ENCODE measurements at regions not wholly inside any gene's neighbourhood (a gene's known extent, or its start where the extent isn't known, plus 50 kb on each side); places are given as distances from the start of the nearest gene placed in this dataset.

- POLR2A ChIA-PET (ENCODE audit: partially characterized antibody), result no interaction called here
- TF ChIP-seq CEBPB (IDR thresholded peaks at IDR 0.05; ENCODE audit: low read depth, low read length) (peak; percentile 81; the same call in 1 of the 2 replicates), RXRA (IDR thresholded peaks at IDR 0.05; ENCODE audit: insufficient read depth, low read depth, low read length) (no peak)
- Histone ChIP-seq H3K79me1 (ENCODE audit: low read depth, low read length) (no peaks in the 10 kb centered on the region), H2BK5ac (ENCODE audit: low read depth, low read length) (no peak overlapping the region), H3K36me3 (ENCODE audit: control insufficient read depth in 2 of 4, insufficient read depth in 4 of 4, low read length in 3 of 4) (no peaks in the 10 kb centered on the region), H2BK120ac (replicated peaks; ENCODE audit: low read depth, low read length) (no peak overlapping the region), H3K4me1 (replicated peaks in 1 of 4; ENCODE audit: control insufficient read depth in 3 of 4, insufficient read depth in 4 of 4, low read length in 3 of 4) (peaks cover 0 to 1% (median 0%) of the 10 kb centered on the region in 4 experiments; a peak in 2 of 7 replicates), H2AFZ (ENCODE audit: low read length) (no peak overlapping the region), H2BK15ac (ENCODE audit: low read length) (no peak overlapping the region), H3K18ac (ENCODE audit: extremely low read depth, low read length) (no peak overlapping the region), H3K27ac (ENCODE audit: low read depth, low read length) (no peak overlapping the region), H2BK12ac (ENCODE audit: low read depth, low read length) (no peak overlapping the region), H3K56ac (replicated peaks; ENCODE audit: insufficient read length, low read depth, low read length) (no peak overlapping the region), H3K27me3 (replicated peaks in 1 of 4; ENCODE audit: control insufficient read depth in 3 of 4, extremely low read depth in 1 of 4, insufficient read depth in 3 of 4, low read length in 3 of 4) (no peaks in the 10 kb centered on the region), H4K8ac (ENCODE audit: extremely low read depth, insufficient read depth, low read length) (no peak overlapping the region), H3K79me2 (ENCODE audit: control insufficient read depth in 1 of 2, insufficient read depth in 2 of 2, low read length in 2 of 2) (no peaks in the 10 kb centered on the region), H3K9me3 (ENCODE audit: insufficient read depth in 2 of 2, low read depth in 1 of 2, low read length in 1 of 2) (no peaks in the 10 kb centered on the region), H3K4ac (replicated peaks; ENCODE audit: insufficient read length, low read depth, low read length) (no peak overlapping the region), H2AK5ac (ENCODE audit: low read depth, low read length) (no peak overlapping the region), H3K23me2 (ENCODE audit: low read depth, low read length) (no peaks in the 10 kb centered on the region), H2BK20ac (ENCODE audit: low read length) (no peak overlapping the region), H3K4me2 (ENCODE audit: insufficient read depth in 1 of 2, low read depth in 2 of 2, low read length in 2 of 2) (no peak overlapping the region), H3K23ac (ENCODE audit: insufficient read length) (no peak overlapping the region), H4K5ac (ENCODE audit: insufficient read length, low read depth, low read length) (no peak overlapping the region), H4K91ac (replicated peaks; ENCODE audit: insufficient read length, low read length) (no peak overlapping the region), H3K9ac (replicated peaks in 1 of 4; ENCODE audit: extremely low read depth in 1 of 4, low read depth in 3 of 4, low read length in 3 of 4) (no peak overlapping the region), H3K4me3 (ENCODE audit: extremely low read depth in 1 of 4, insufficient read depth in 2 of 4, low read depth in 3 of 4, low read length in 4 of 4) (no peak overlapping the region), H4K20me1 (replicated peaks in 1 of 2; ENCODE audit: control insufficient read depth in 1 of 2, insufficient read depth in 2 of 2, low read length in 2 of 2) (no peaks in the 10 kb centered on the region), H3K14ac (ENCODE audit: insufficient read length) (no peak overlapping the region)
- CTCF ChIA-PET (ENCODE audit: partially characterized antibody), result no interaction called here
- FAIRE-seq (no peak), DNase-seq (ENCODE audit: low read depth in 1 of 2, low spot score in 2 of 2) (no peak)
- WGBS, 2 experiments (ENCODE audit: extremely low coverage in 1 of 2, insufficient coverage in 1 of 2, insufficient read length in 1 of 2, insufficient replicate concordance in 2 of 2, low coverage in 1 of 2, low lambda C conversion rate in 2 of 2, missing lambda C conversion rate in 1 of 2), result 92% methylated on average over 4 of the region's 4 CpGs; no CpG with 5 or more reads in 1 of the 2 experiments
Observed at GRCh38 chr3:103341078-103341606, 906.3 kb downstream of the ZPLD1 start.
